Gastroesophageal sphincter (tissue), 3 donors: ENCODE measurements at regions not wholly inside any gene's neighbourhood (a gene's known extent, or its start where the extent isn't known, plus 50 kb on each side); places are given as distances from the start of the nearest gene placed in this dataset.

ENCODE experiments used
- POLR2A ChIP-seq, 2 donors: fragments of 450-650 bp; IDR thresholded peaks; one replicate each; pipeline ENCODE4 v1.6.1; 2017; ENCODE audit warnings: antibody characterized with exemption in 2 of 2, mild to moderate bottlenecking in 2 of 2, moderate library complexity in 1 of 2
- TF ChIP-seq, protein P1 (sequence below), 4 experiments: fragments of 200-600 bp in 2 of 4; fragments of 450-650 bp in 2 of 4; sonication (generic) in 1 of 4; IDR thresholded peaks; one replicate each; pipeline ENCODE4 v1.5.1; 2017 to 2019; ENCODE audit warnings: antibody characterized with exemption in 4 of 4, mild to moderate bottlenecking in 2 of 4, moderate library complexity in 2 of 4

- TF ChIP-seq, protein P1, sequence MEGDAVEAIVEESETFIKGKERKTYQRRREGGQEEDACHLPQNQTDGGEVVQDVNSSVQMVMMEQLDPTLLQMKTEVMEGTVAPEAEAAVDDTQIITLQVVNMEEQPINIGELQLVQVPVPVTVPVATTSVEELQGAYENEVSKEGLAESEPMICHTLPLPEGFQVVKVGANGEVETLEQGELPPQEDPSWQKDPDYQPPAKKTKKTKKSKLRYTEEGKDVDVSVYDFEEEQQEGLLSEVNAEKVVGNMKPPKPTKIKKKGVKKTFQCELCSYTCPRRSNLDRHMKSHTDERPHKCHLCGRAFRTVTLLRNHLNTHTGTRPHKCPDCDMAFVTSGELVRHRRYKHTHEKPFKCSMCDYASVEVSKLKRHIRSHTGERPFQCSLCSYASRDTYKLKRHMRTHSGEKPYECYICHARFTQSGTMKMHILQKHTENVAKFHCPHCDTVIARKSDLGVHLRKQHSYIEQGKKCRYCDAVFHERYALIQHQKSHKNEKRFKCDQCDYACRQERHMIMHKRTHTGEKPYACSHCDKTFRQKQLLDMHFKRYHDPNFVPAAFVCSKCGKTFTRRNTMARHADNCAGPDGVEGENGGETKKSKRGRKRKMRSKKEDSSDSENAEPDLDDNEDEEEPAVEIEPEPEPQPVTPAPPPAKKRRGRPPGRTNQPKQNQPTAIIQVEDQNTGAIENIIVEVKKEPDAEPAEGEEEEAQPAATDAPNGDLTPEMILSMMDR (IDR thresholded peaks at IDR 0.05), result no peak
- no peak for TF ChIP-seq POLR2A (IDR thresholded peaks at IDR 0.05)
These were observed 50.2 kb upstream of the BARX1 start for GRCh38 chr9:94005272-94005901.
